H9 (cell line): ENCODE measurements at regions not wholly inside any gene's neighbourhood (a gene's known extent, or its start where the extent isn't known, plus 50 kb on each side); places are given as distances from the start of the nearest gene placed in this dataset.

Experiments
- DNase-seq: peaks from one replicate; pipeline ENCODE4 v3.0.0-alpha.2; 2017
- H2AFZ ChIP-seq: one replicate; pipeline ENCODE4 v1.6.1; 2013; ENCODE audit warnings: mild to moderate bottlenecking, low read length, control low read depth, moderate library complexity
- H2AK5ac ChIP-seq: 2 replicates; pipeline ENCODE4 v1.6.1; 2013; ENCODE audit warnings: low read length, control low read depth, mixed read lengths; ENCODE audit not compliant: insufficient read length
- H2BK120ac ChIP-seq: one replicate; pipeline ENCODE4 v1.6.1; 2013; ENCODE audit warnings: low read depth, mild to moderate bottlenecking, low read length, control low read depth, inconsistent platforms; ENCODE audit not compliant: poor library complexity, severe bottlenecking
- H2BK12ac ChIP-seq: 2 replicates; pipeline ENCODE4 v1.6.1; 2013; ENCODE audit warnings: low read length, control low read depth, mixed read lengths, low read depth; ENCODE audit not compliant: insufficient read length
- H2BK15ac ChIP-seq: 2 replicates; pipeline ENCODE4 v1.6.1; 2013; ENCODE audit warnings: low read depth, low read length, control low read depth
- H2BK20ac ChIP-seq: one replicate; pipeline ENCODE4 v1.6.1; 2013; ENCODE audit warnings: low read depth, mild to moderate bottlenecking, low read length, control low read depth, inconsistent platforms; ENCODE audit not compliant: poor library complexity, severe bottlenecking
- H2BK5ac ChIP-seq: 2 replicates; pipeline ENCODE4 v1.6.1; 2013; ENCODE audit warnings: low read length, control low read depth, mixed read lengths; ENCODE audit not compliant: insufficient read length
- H3K14ac ChIP-seq: 2 replicates; pipeline ENCODE4 v1.6.1; 2013; ENCODE audit warnings: low read length, control low read depth; ENCODE audit not compliant: insufficient read depth
- H3K18ac ChIP-seq: 2 replicates; pipeline ENCODE4 v1.6.1; 2013; ENCODE audit warnings: low read depth, mild to moderate bottlenecking, mixed read lengths, low read length, control low read depth; ENCODE audit not compliant: insufficient read length
- H3K23ac ChIP-seq: 2 replicates; pipeline ENCODE4 v1.6.1; 2013; ENCODE audit warnings: low read length, control low read depth, mixed read lengths, low read depth; ENCODE audit not compliant: insufficient read length
- H3K23me2 ChIP-seq: 2 replicates; pipeline ENCODE4 v1.6.1; 2013; ENCODE audit warnings: low read depth, mild to moderate bottlenecking, mixed read lengths, low read length, control low read depth; ENCODE audit not compliant: insufficient read length, poor library complexity, severe bottlenecking
- H3K27ac ChIP-seq: 2 replicates; pipeline ENCODE4 v1.5.1; 2013; ENCODE audit warnings: low read length, control low read depth, mixed read lengths, low read depth; ENCODE audit not compliant: insufficient read length
- H3K27me3 ChIP-seq: 2 replicates; pipeline ENCODE4 v1.6.1; 2013; ENCODE audit warnings: low read length, control low read depth, inconsistent platforms; ENCODE audit not compliant: insufficient read depth
- H3K4ac ChIP-seq: 2 replicates; pipeline ENCODE4 v1.6.1; 2013; ENCODE audit warnings: low read depth, mild to moderate bottlenecking, control low read depth, inconsistent platforms, low read length, moderate library complexity
- H3K4me1 ChIP-seq: 2 replicates; pipeline ENCODE4 v1.6.1; 2013; ENCODE audit warnings: low read length, control low read depth, inconsistent platforms; ENCODE audit not compliant: insufficient read depth
- H3K4me2 ChIP-seq: 2 replicates; pipeline ENCODE4 v1.6.1; 2013; ENCODE audit warnings: low read length, control low read depth, mixed read lengths; ENCODE audit not compliant: insufficient read length, insufficient read depth
- H3K56ac ChIP-seq: 2 replicates; pipeline ENCODE4 v1.6.1; 2013; ENCODE audit warnings: low read depth, mild to moderate bottlenecking, mixed read lengths, low read length, control low read depth; ENCODE audit not compliant: insufficient read length
- H3K79me1 ChIP-seq: 2 replicates; pipeline ENCODE4 v1.6.1; 2013; ENCODE audit warnings: low read depth, mild to moderate bottlenecking, moderate library complexity, low read length, control low read depth, inconsistent platforms; ENCODE audit not compliant: insufficient read depth, poor library complexity, severe bottlenecking
- H3K79me2 ChIP-seq: 2 replicates; pipeline ENCODE4 v1.6.1; 2013; ENCODE audit warnings: low read length, control low read depth, inconsistent platforms; ENCODE audit not compliant: insufficient read depth
- H3K9ac ChIP-seq: 2 replicates; pipeline ENCODE4 v1.6.1; 2013; ENCODE audit warnings: low read length, control low read depth, mixed read lengths; ENCODE audit not compliant: insufficient read length; ENCODE audit errors: extremely low read depth
- H3K9me3 ChIP-seq: one replicate; pipeline ENCODE4 v1.6.1; 2013; ENCODE audit warnings: low read depth, low read length, inconsistent platforms; ENCODE audit not compliant: control insufficient read depth
- H3T11ph ChIP-seq: one replicate; pipeline ENCODE4 v1.6.1; 2013; ENCODE audit warnings: mild to moderate bottlenecking, low read length, control low read depth, inconsistent platforms
- H4K20me1 ChIP-seq: one replicate; pipeline ENCODE4 v1.6.1; 2013; ENCODE audit not compliant: control insufficient read depth, insufficient read length, insufficient read depth
- H4K5ac ChIP-seq: 2 replicates; pipeline ENCODE4 v1.6.1; 2013; ENCODE audit warnings: low read depth, mild to moderate bottlenecking, mixed read lengths, low read length, control low read depth; ENCODE audit not compliant: insufficient read length
- H4K8ac ChIP-seq: replicated peaks from 2 replicates; pipeline ENCODE4 v1.6.1; 2013; ENCODE audit warnings: low read length, control low read depth, mixed read lengths, low read depth; ENCODE audit not compliant: insufficient read length
- H4K91ac ChIP-seq: 2 replicates; pipeline ENCODE4 v1.6.1; 2013; ENCODE audit warnings: low read depth, mild to moderate bottlenecking, moderate library complexity, mixed read lengths, low read length, control low read depth; ENCODE audit not compliant: insufficient read length
- H3K27ac Mint-ChIP-seq, 3 experiments: 2 replicates in 2 of 3; 3 replicates in 1 of 3; pipeline ENCODE4 v1.8.0; 2020 to 2021; ENCODE audit warnings: mixed read lengths in 3 of 3, mild to moderate bottlenecking in 1 of 3, moderate library complexity in 1 of 3
- H3K27me3 Mint-ChIP-seq: 2 replicates; pipeline ENCODE4 v1.8.0; 2021; ENCODE audit warnings: low read depth, mild to moderate bottlenecking, moderate library complexity, mixed read lengths
- H3K36me3 Mint-ChIP-seq, 3 experiments: 2 replicates in 2 of 3; 3 replicates in 1 of 3; pipeline ENCODE4 v1.8.0; 2020 to 2021; ENCODE audit warnings: low read depth in 3 of 3, mixed read lengths in 3 of 3; ENCODE audit not compliant: insufficient read depth in 1 of 3
- H3K4me1 Mint-ChIP-seq, 2 experiments: 2 replicates each; pipeline ENCODE4 v1.8.0; 2020; ENCODE audit warnings: mixed read lengths in 2 of 2
- H3K4me3 Mint-ChIP-seq, 2 experiments: 2 replicates in 1 of 2; 3 replicates in 1 of 2; pipeline ENCODE4 v1.8.0; 2020 to 2021; ENCODE audit warnings: mild to moderate bottlenecking in 2 of 2, mixed read lengths in 2 of 2, moderate library complexity in 1 of 2
- H3K9me3 Mint-ChIP-seq, 2 experiments: 2 replicates in 1 of 2; 3 replicates in 1 of 2; pipeline ENCODE4 v1.8.0; 2020; ENCODE audit warnings: mild to moderate bottlenecking in 2 of 2, mixed read lengths in 2 of 2, moderate library complexity in 1 of 2
- CTCF ChIP-seq: fragments of 200-600 bp; sonication (generic); conservative IDR thresholded peaks from 3 replicates; pipeline ENCODE4 v1.8.0; 2021; ENCODE audit warnings: antibody characterized with exemption, mild to moderate bottlenecking
- WGBS: extraction: QIAGEN DNeasy Blood & Tissue Kit; methylation state at CpG from one replicate; pipeline ENCODE4 v1.1.7; 2013; ENCODE audit warnings: missing lambda C conversion rate, low lambda C conversion rate, mixed read lengths; ENCODE audit not compliant: insufficient read length; ENCODE audit errors: extremely low coverage; 5-methylcytosine and 5-hydroxymethylcytosine counted together

GRCh38 chr13:74922963-74923362 lies 559.0 kb downstream of the TBC1D4 start:
- Histone ChIP-seq H3K9ac (no peak overlapping the region), H4K91ac (no peak overlapping the region), H3K27me3 (no peaks in the 10 kb centered on the region), H3K4me2 (no peak overlapping the region), H2BK15ac (no peak overlapping the region), H3K14ac (no peak overlapping the region), H2BK5ac (no peak overlapping the region), H3K4ac (no peak overlapping the region), H3K27ac (no peak overlapping the region), H3K23me2 (no peaks in the 10 kb centered on the region), H4K5ac (no peak overlapping the region), H3K18ac (no peak overlapping the region), H3K23ac (no peak overlapping the region), H3K56ac (no peak overlapping the region), H2BK12ac (no peak overlapping the region), H3T11ph (no peak overlapping the region), H4K8ac (no peak overlapping the region), H3K79me2 (no peaks in the 10 kb centered on the region), H4K20me1 (no peaks in the 10 kb centered on the region), H2BK20ac (no peak overlapping the region), H2BK120ac (no peak overlapping the region), H3K9me3 (no peaks in the 10 kb centered on the region), H3K79me1 (no peaks in the 10 kb centered on the region), H2AK5ac (no peak overlapping the region), H2AFZ (no peak overlapping the region), H3K4me1 (no peaks in the 10 kb centered on the region)
- no peak for DNase-seq
- no peaks in the 10 kb centered on the region for H3K27me3 Mint-ChIP-seq
- WGBS: no CpG with 5 or more reads among the region's 2 CpGs
- no peak for TF ChIP-seq CTCF
- H3K4me3 Mint-ChIP-seq: no peak overlapping the region
- H3K36me3 Mint-ChIP-seq: peaks cover 0 to 6% (median 4%) of the 10 kb centered on the region in 3 experiments; a peak in 3 of 7 replicates
- H3K27ac Mint-ChIP-seq: no peak overlapping the region
- peaks cover 4 to 8% of the 10 kb centered on the region in 2 experiments; a peak in 4 of 5 replicates for H3K9me3 Mint-ChIP-seq
- H3K4me1 Mint-ChIP-seq: peaks cover 13 to 14% of the 10 kb centered on the region in 2 experiments
